ENCODE measurements at regions not wholly inside any gene's neighbourhood (a gene's known extent, or its start where the extent isn't known, plus 50 kb on each side); places are given as distances from the start of the nearest gene placed in this dataset.

- TF ChIP-seq CTCF (IDR thresholded peaks at IDR 0.05) (no peak), EZH2 (IDR thresholded peaks at IDR 0.05; ENCODE audit: borderline replicate concordance, insufficient read depth, low read depth, low read length, poor library complexity, severe bottlenecking) (no peak)
Measured at GRCh38 chr5:107085572-107085971, 585.2 kb downstream of the EFNA5 start.
